ENCODE measurements at regions not wholly inside any gene's neighbourhood (a gene's known extent, or its start where the extent isn't known, plus 50 kb on each side); places are given as distances from the start of the nearest gene placed in this dataset.

- no peaks in the 10 kb centered on the region for H3K36me3 Mint-ChIP-seq
- H3K27me3 Mint-ChIP-seq = no peaks in the 10 kb centered on the region
- peaks cover 8% of the 10 kb centered on the region for H3K9me3 Mint-ChIP-seq (ENCODE audit: low read depth)
- H3K4me3 Mint-ChIP-seq = no peak overlapping the region
- no peak overlapping the region for H3K27ac Mint-ChIP-seq
- no peaks in the 10 kb centered on the region for H3K4me1 Mint-ChIP-seq (ENCODE audit: low read depth)
Observed at GRCh38 chr12:60169904-60170303, 574.1 kb downstream of the SLC16A7 start.

DNA sequence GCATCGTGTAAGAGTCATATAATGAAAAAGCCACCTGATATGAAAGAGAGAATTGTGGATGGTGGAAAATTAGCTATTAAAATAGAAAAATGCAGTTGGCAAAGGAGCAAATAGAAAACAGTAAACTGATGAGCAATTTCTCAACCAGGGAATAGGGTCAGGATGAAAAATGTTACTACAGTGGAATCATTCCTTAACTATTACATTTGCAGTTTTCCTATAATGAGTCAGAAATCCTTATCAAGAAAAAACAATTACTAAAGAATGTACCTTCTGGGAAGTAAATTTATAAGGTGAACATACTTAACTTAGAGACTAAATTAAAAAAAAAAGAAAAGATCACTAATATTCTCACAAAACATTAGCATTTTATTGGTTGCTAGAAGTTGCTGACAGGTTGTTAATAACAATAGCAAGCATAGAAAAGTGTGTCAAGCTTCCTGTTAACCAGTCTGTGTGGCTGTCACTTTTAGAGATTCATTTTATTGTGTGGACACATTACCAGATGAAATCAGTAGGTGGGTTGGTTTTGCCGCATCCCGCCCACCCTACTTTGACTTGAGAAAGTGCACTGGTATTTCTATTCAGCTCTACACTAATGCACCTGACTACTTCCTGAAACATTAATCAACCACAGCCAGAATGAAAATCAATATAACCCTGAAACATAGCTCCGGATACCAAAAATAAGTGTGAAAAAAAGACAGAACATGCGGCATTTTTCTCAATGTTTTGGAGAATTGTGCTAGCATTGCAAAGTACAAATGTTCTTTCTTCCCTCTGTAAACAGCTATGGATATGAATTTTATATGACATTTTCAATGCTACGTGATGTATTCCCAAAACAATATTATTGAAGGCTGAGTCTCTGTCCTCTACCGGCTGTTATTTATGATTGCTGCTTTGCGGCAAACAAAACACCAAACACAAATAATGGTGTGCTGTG is 576.7 kb downstream of the SLC16A7 start:
- Mint-ChIP-seq H3K27ac (no peak overlapping the region), H3K4me1 (ENCODE audit: low read depth) (no peaks in the 10 kb centered on the region), H3K36me3 (no peaks in the 10 kb centered on the region), H3K9me3 (ENCODE audit: low read depth) (peaks cover 8% of the 10 kb centered on the region), H3K27me3 (no peaks in the 10 kb centered on the region), H3K4me3 (no peak overlapping the region)

DNA sequence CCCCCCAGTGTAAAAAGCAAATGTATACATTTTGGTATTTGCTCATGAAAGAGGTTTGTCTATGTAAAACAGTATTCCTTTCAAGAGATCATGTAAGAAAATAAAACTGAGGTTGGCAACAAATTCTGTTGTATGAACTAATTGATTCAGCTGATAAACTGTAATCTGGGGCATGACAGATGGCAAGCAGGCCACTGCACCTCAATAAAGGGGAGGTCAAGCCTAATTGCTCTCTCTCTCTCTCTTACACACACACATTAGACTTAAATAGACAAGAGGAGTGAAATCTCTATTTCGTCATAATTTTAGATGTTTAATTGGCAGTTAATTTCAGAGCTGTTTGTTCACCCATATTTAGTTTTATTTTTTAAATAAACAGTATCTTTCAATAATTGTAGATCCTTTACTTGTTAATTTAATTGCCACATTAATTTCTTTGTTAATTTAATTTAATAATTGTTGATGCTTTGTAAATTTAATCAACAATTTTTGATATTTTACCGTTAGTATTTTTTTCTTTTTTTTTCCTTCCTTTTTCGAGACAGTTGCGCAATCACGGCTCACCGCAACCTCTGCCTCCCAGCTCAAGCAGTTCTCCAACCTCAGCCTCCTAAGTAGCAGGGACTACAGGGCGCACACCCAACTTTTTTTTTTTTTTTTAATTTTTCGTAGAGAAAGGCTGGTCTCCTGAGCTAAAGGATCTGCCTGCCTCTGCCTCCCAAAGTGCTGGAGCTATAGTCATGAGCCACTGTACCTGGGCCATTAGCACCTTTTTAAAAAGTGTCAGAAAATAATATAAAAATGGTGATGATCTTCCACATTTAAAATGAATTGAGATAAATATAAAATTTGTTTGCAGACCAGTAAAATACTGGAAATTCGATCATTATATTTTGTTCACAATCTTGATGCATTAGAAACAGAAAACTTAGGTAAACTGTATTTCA is 577.7 kb downstream of the SLC16A7 start:
- H3K27ac Mint-ChIP-seq = no peak overlapping the region
- no peaks in the 10 kb centered on the region for H3K4me1 Mint-ChIP-seq (ENCODE audit: low read depth)
- H3K9me3 Mint-ChIP-seq (ENCODE audit: low read depth) = peaks cover 8% of the 10 kb centered on the region
- no peak overlapping the region for H3K4me3 Mint-ChIP-seq
- no peaks in the 10 kb centered on the region for H3K36me3 Mint-ChIP-seq
- no peaks in the 10 kb centered on the region for H3K27me3 Mint-ChIP-seq

GRCh38 chr12:60174476-60174875 is 578.6 kb downstream of the SLC16A7 start:
- no peak overlapping the region for H3K27ac Mint-ChIP-seq
- no peaks in the 10 kb centered on the region for H3K36me3 Mint-ChIP-seq
- H3K4me3 Mint-ChIP-seq = no peak overlapping the region
- no peaks in the 10 kb centered on the region for H3K27me3 Mint-ChIP-seq
- peaks cover 8% of the 10 kb centered on the region for H3K9me3 Mint-ChIP-seq (ENCODE audit: low read depth)
- H3K4me1 Mint-ChIP-seq (ENCODE audit: low read depth) = no peaks in the 10 kb centered on the region

DNA sequence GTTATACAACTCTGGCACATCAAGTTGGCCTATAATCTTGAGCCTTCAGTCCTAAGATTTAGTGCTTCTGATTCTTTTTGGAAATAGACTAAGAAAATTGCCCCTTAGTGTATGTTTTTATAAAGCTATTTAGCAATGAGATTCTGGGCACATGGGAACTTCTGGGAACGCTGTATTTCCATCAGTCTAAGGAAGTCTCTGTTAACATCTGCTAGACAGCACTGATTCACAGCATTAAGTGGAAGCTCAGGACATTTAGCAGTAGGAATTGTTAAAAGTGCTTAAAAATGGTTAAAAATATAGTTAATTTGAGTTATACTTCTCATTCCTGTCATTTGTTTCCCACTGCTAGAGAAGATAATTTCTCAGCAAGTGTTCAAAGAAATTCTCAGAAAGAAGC is 579.1 kb downstream of the SLC16A7 start:
- Mint-ChIP-seq H3K36me3 (no peaks in the 10 kb centered on the region), H3K9me3 (ENCODE audit: low read depth) (peaks cover 8% of the 10 kb centered on the region), H3K27me3 (no peaks in the 10 kb centered on the region)

DNA sequence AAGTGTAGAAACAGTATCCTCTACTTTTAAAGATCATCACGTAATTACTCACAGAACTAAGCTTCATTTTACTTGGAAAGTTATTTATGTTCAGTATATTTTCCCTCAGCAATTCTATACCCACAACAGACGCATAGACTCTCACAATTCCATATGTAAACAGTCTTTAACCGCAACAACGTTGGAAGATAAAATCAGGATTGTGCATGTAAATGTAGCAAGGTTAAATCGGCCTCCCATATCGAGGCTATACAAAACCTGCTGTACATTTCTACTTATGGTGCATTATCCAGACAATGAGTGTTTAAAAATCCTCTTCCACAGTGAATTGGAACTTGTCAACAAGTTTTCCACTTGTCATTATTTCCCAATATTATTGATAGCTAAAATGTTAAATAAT is 581.1 kb downstream of the SLC16A7 start:
- H3K27ac Mint-ChIP-seq = no peak overlapping the region
- no peaks in the 10 kb centered on the region for H3K36me3 Mint-ChIP-seq
- H3K27me3 Mint-ChIP-seq = no peaks in the 10 kb centered on the region
- H3K4me1 Mint-ChIP-seq (ENCODE audit: low read depth) = no peaks in the 10 kb centered on the region
- H3K4me3 Mint-ChIP-seq = no peak overlapping the region
- H3K9me3 Mint-ChIP-seq (ENCODE audit: low read depth) = peaks cover 8% of the 10 kb centered on the region

More for the DNA sequence above, 579.1 kb downstream of the SLC16A7 start:
- Mint-ChIP-seq H3K27ac (no peak overlapping the region), H3K4me1 (ENCODE audit: low read depth) (no peaks in the 10 kb centered on the region), H3K4me3 (no peak overlapping the region)

DNA sequence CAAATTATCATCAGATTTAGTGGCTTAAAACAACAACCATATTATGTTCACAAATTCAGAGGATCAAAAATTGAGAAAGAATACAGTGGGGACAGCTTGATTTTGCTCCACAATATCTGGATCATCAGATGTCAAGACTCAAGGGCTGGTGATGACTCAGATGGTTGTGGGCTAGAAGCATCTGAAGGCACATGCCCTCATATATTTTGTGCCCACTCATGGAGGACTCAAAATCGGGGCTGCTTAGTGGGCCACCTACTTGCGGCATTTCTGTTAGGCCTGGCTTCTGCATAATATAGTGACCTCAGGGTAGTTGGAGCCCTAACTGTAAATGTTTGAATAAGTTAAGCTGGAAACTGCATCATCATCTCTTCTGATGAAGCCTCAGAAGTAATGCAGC is 584.5 kb downstream of the SLC16A7 start:
- H3K27ac Mint-ChIP-seq = no peak overlapping the region
- no peaks in the 10 kb centered on the region for H3K36me3 Mint-ChIP-seq
- no peaks in the 10 kb centered on the region for H3K9me3 Mint-ChIP-seq (ENCODE audit: low read depth)
- H3K4me1 Mint-ChIP-seq (ENCODE audit: low read depth) = no peaks in the 10 kb centered on the region
- H3K27me3 Mint-ChIP-seq = no peaks in the 10 kb centered on the region
- H3K4me3 Mint-ChIP-seq = no peak overlapping the region

DNA sequence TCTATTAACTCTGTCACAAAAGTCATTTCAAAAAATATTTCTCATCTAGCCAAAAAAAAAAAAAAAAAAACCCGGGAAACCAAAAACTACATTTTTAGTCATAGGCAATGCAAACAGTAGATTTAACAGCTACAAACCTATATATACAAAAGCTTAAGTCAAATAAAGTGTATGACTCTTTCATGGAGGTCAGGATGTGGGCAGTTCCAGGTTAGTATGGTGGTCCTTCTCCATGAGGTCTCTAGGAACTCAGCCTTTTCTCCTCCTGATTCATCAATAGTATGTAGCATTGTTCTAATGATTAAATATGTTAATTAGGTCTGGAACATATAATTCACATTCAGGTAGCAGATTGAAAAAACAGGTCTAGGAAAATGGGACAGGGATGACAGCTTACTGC is 586.5 kb downstream of the SLC16A7 start:
- Mint-ChIP-seq H3K36me3 (no peaks in the 10 kb centered on the region), H3K27ac (no peak overlapping the region)

DNA sequence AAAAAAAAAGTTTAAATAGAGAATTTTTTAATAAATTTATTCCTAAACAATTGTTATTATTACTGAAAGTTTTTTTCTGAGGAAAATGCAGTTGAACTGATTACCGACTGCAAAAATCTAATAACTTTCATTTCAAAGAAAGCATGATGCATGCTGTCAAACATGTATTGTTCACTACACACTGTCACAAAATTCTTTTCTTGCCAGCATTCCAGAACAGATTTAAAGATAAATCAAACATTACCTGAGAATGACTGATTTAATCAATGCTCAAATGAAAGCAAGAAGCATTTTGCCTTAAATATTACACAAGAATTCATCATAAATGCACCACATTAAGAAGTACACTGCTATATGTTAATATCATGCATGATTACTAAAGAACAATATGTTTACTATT is 588.3 kb downstream of the SLC16A7 start:
- no peak overlapping the region for H3K4me3 Mint-ChIP-seq
- no peaks in the 10 kb centered on the region for H3K9me3 Mint-ChIP-seq (ENCODE audit: low read depth)
- no peak overlapping the region for H3K27ac Mint-ChIP-seq
- H3K4me1 Mint-ChIP-seq (ENCODE audit: low read depth) = no peaks in the 10 kb centered on the region
- no peaks in the 10 kb centered on the region for H3K36me3 Mint-ChIP-seq
- no peaks in the 10 kb centered on the region for H3K27me3 Mint-ChIP-seq

More for the DNA sequence above, 586.5 kb downstream of the SLC16A7 start:
- Mint-ChIP-seq H3K4me1 (ENCODE audit: low read depth) (no peaks in the 10 kb centered on the region), H3K4me3 (no peak overlapping the region), H3K27me3 (no peaks in the 10 kb centered on the region), H3K9me3 (ENCODE audit: low read depth) (no peaks in the 10 kb centered on the region)

GRCh38 chr12:60185060-60185459 is 589.2 kb downstream of the SLC16A7 start:
- H3K27ac Mint-ChIP-seq = no peak overlapping the region
- H3K27me3 Mint-ChIP-seq = no peaks in the 10 kb centered on the region
- no peak overlapping the region for H3K4me3 Mint-ChIP-seq
- H3K9me3 Mint-ChIP-seq (ENCODE audit: low read depth) = no peaks in the 10 kb centered on the region
- no peaks in the 10 kb centered on the region for H3K36me3 Mint-ChIP-seq
- no peaks in the 10 kb centered on the region for H3K4me1 Mint-ChIP-seq (ENCODE audit: low read depth)

- H3K27ac Mint-ChIP-seq = no peak overlapping the region
- no peaks in the 10 kb centered on the region for H3K36me3 Mint-ChIP-seq
- H3K4me1 Mint-ChIP-seq (ENCODE audit: low read depth) = no peaks in the 10 kb centered on the region
- no peak overlapping the region for H3K4me3 Mint-ChIP-seq
- H3K27me3 Mint-ChIP-seq = no peaks in the 10 kb centered on the region
- no peaks in the 10 kb centered on the region for H3K9me3 Mint-ChIP-seq (ENCODE audit: low read depth)
Observed at GRCh38 chr12:60191271-60191670, 595.4 kb downstream of the SLC16A7 start.

DNA sequence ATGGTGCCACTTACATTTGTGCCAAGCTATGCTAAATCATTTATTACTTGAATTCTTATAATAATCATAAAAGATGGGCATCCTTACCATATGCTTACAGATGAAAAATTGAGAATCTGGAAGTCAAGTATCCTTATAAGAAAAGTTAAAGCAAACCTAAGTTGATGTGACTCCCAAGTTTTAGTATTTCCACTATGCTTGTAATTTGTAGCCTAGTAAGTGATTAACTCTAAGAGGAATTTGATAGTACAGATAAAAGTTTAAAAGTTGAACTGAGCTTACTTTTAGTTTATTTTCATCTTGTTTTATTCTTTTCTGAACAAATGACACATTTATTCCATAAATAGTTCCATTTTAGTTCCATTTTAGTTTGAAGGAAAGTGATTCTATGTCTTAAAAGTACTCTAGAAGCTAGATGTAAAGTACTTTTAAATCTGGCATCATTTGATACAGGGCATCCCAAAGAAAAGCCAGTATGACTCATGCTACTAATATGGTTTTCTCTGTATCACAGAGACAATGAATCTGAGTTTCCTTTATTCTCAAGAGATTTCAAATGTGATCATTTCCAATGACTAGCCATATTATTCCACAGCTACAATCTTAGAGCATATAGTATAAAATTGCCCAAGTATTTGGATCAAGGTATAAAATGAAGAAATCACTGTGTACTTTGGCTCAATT is 596.0 kb downstream of the SLC16A7 start:
- Mint-ChIP-seq H3K36me3 (no peaks in the 10 kb centered on the region), H3K4me1 (ENCODE audit: low read depth) (no peaks in the 10 kb centered on the region), H3K4me3 (no peak overlapping the region), H3K9me3 (ENCODE audit: low read depth) (no peaks in the 10 kb centered on the region), H3K27ac (no peak overlapping the region), H3K27me3 (no peaks in the 10 kb centered on the region)

GRCh38 chr12:60194678-60195077 is 598.8 kb downstream of the SLC16A7 start:
- Mint-ChIP-seq H3K27me3 (no peaks in the 10 kb centered on the region), H3K27ac (no peak overlapping the region), H3K4me1 (ENCODE audit: low read depth) (no peaks in the 10 kb centered on the region), H3K9me3 (ENCODE audit: low read depth) (no peaks in the 10 kb centered on the region), H3K36me3 (no peaks in the 10 kb centered on the region), H3K4me3 (no peak overlapping the region)

DNA sequence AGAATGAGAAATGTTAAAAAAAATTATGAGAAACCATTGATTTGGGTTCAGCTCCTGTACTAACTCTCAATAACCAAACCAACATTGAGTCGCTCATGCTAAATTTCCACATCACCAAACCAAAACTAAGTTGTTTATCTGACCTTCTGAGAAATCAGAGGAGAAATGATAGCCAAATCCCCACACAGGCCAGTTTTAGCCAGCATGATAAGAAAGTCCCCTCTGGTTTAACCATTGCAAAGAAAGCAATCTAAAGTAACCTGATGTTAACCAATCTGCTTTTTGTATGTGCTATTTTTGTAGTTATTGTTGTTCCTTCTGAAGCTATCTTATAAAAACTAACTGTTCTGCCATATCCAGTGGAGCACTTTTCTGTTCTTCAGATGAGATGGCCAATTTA is 599.7 kb downstream of the SLC16A7 start:
- Mint-ChIP-seq H3K4me1 (ENCODE audit: low read depth) (no peaks in the 10 kb centered on the region), H3K9me3 (ENCODE audit: low read depth) (no peaks in the 10 kb centered on the region), H3K36me3 (no peaks in the 10 kb centered on the region), H3K27ac (no peak overlapping the region), H3K27me3 (no peaks in the 10 kb centered on the region), H3K4me3 (no peak overlapping the region)

GRCh38 chr12:60196366-60196765 is 600.5 kb downstream of the SLC16A7 start:
- Mint-ChIP-seq H3K4me3 (no peak overlapping the region), H3K36me3 (no peaks in the 10 kb centered on the region), H3K9me3 (ENCODE audit: low read depth) (no peaks in the 10 kb centered on the region), H3K27me3 (no peaks in the 10 kb centered on the region), H3K27ac (no peak overlapping the region), H3K4me1 (ENCODE audit: low read depth) (no peaks in the 10 kb centered on the region)

All from activated naive CD8-positive, alpha-beta T cell (primary cell).